ENCODE measurements at regions not wholly inside any gene's neighbourhood (a gene's known extent, or its start where the extent isn't known, plus 50 kb on each side); places are given as distances from the start of the nearest gene placed in this dataset.

DNA sequence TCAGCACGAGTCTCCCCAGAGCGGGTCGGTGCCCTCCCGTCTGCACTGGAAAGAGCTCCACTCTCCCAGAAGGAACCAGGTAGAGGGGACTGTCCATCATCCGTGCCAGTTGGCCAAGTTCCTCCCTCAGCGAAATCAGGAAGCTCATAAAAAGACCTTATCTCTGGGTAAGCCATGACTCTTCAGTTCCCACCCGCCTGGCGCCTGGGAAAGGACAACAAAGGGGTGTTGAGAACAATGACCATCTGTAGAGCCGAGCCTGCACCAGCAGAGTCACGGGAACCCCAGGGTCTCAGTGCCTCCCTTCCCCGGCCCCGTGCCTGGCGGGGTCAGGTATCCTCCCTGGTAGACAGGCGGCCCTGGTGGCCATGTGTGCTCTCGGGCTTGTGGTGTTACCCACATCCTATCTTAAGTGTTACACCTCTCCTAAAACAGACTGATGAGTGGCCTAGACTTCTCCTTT, 190.7 kb downstream of the AXIN2 start:
- TF ChIP-seq, protein P1, sequence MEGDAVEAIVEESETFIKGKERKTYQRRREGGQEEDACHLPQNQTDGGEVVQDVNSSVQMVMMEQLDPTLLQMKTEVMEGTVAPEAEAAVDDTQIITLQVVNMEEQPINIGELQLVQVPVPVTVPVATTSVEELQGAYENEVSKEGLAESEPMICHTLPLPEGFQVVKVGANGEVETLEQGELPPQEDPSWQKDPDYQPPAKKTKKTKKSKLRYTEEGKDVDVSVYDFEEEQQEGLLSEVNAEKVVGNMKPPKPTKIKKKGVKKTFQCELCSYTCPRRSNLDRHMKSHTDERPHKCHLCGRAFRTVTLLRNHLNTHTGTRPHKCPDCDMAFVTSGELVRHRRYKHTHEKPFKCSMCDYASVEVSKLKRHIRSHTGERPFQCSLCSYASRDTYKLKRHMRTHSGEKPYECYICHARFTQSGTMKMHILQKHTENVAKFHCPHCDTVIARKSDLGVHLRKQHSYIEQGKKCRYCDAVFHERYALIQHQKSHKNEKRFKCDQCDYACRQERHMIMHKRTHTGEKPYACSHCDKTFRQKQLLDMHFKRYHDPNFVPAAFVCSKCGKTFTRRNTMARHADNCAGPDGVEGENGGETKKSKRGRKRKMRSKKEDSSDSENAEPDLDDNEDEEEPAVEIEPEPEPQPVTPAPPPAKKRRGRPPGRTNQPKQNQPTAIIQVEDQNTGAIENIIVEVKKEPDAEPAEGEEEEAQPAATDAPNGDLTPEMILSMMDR (conservative IDR thresholded peaks at IDR 0.05 in 1 of 2, IDR thresholded peaks at IDR 0.05 in 1 of 2; ENCODE audit: extremely low read depth in 1 of 2, insufficient read depth in 1 of 2, low read depth in 1 of 2, low read length in 2 of 2) = no peak
- no peak for TF ChIP-seq EZH2 (IDR thresholded peaks at IDR 0.05; ENCODE audit: borderline replicate concordance, low read length)

Data from mammary epithelial cell (primary cell).